Neural cell (in vitro differentiated cells): ENCODE measurements at regions not wholly inside any gene's neighbourhood (a gene's known extent, or its start where the extent isn't known, plus 50 kb on each side); places are given as distances from the start of the nearest gene placed in this dataset.

ENCODE experiments used
- H2AFZ ChIP-seq: fragments of 200-600, 300-800 bp; sonication (generic), shearing (Covaris generic); 2 replicates; pipeline ENCODE4 v1.6.0; 2014; ENCODE audit warnings: low read depth, mild to moderate bottlenecking, antibody characterized with exemption, low read length, moderate library complexity
- H3F3A ChIP-seq: fragments of 200-600 bp; shearing (Covaris generic); 2 replicates; pipeline ENCODE4 v1.6.1; 2016; ENCODE audit warnings: mild to moderate bottlenecking, moderate library complexity, mixed read lengths, antibody characterized with exemption, low read length; ENCODE audit not compliant: insufficient read depth, poor library complexity, severe bottlenecking
- H3K27ac ChIP-seq: fragments of 200-600, 300-800 bp; sonication (generic), shearing (Covaris generic); 2 replicates; pipeline ENCODE4 v1.5.1; 2014; ENCODE audit warnings: mild to moderate bottlenecking, low read length, moderate library complexity
- H3K27me3 ChIP-seq: fragments of 300-800, 200-600 bp; sonication (generic), shearing (Covaris generic); 2 replicates; pipeline ENCODE4 v1.6.0; 2014; ENCODE audit warnings: mild to moderate bottlenecking, low read depth, low read length, moderate library complexity; ENCODE audit not compliant: insufficient read depth
- H3K36me3 ChIP-seq: fragments of 300-800, 200-600 bp; sonication (generic), shearing (Covaris generic); 2 replicates; pipeline ENCODE4 v1.5.1; 2014; ENCODE audit warnings: mild to moderate bottlenecking, antibody characterized with exemption, low read length, moderate library complexity; ENCODE audit not compliant: insufficient read depth
- H3K4me2 ChIP-seq: fragments of 300-800, 200-600 bp; sonication (generic), shearing (Covaris generic); 2 replicates; pipeline ENCODE4 v1.6.0; 2014; ENCODE audit warnings: mild to moderate bottlenecking, low read length
- H3K4me3 ChIP-seq: fragments of 300-800, 200-600 bp; sonication (generic), shearing (Covaris generic); 2 replicates; pipeline ENCODE4 v1.5.1; 2014; ENCODE audit warnings: mild to moderate bottlenecking, low read length, moderate library complexity
- H3K79me2 ChIP-seq: fragments of 200-600 bp; shearing (Covaris generic); replicated peaks from 2 replicates; pipeline ENCODE4 v1.6.0; 2014; ENCODE audit warnings: mild to moderate bottlenecking, low read length, moderate library complexity; ENCODE audit not compliant: insufficient read depth
- H3K9ac ChIP-seq: fragments of 300-800, 200-600 bp; sonication (generic), shearing (Covaris generic); 2 replicates; pipeline ENCODE4 v1.6.1; 2016; ENCODE audit warnings: mild to moderate bottlenecking, low read length, mixed read lengths
- H3K9me2 ChIP-seq: fragments of 200-600 bp; shearing (Covaris generic); 2 replicates; pipeline ENCODE4 v1.6.1; 2016; ENCODE audit warnings: mild to moderate bottlenecking, low read length, mixed read lengths; ENCODE audit not compliant: insufficient read depth
- H3K9me3 ChIP-seq: fragments of 200-600, 300-800 bp; sonication (generic), shearing (Covaris generic); 2 replicates; pipeline ENCODE4 v1.6.1; 2016; ENCODE audit warnings: mild to moderate bottlenecking, mixed run types, low read length, moderate library complexity, mixed read lengths
- H4K20me1 ChIP-seq: fragments of 200-600 bp; shearing (Covaris generic); 2 replicates; pipeline ENCODE4 v1.6.1; 2016; ENCODE audit warnings: mild to moderate bottlenecking, mixed run types; ENCODE audit not compliant: insufficient read depth
- EP300 ChIP-seq: fragments of 450-650 bp; conservative IDR thresholded peaks from 2 replicates; pipeline ENCODE4 v1.6.1; 2014; ENCODE audit warnings: antibody characterized with exemption, mild to moderate bottlenecking, moderate library complexity; ENCODE audit not compliant: poor library complexity, severe bottlenecking
- EZH2 ChIP-seq: fragments of 200-600, 300-800 bp; shearing (Covaris generic), sonication (generic); IDR thresholded peaks from 2 replicates; pipeline ENCODE4 v1.6.1; 2014; ENCODE audit warnings: antibody characterized with exemption, low read length, borderline replicate concordance, mild to moderate bottlenecking; ENCODE audit not compliant: insufficient read depth, poor library complexity, severe bottlenecking
- MXI1 ChIP-seq: fragments of 450-650 bp; conservative IDR thresholded peaks from 2 replicates; pipeline ENCODE4 v1.6.1; 2014; ENCODE audit warnings: antibody characterized with exemption, mild to moderate bottlenecking; ENCODE audit not compliant: poor library complexity, severe bottlenecking
- POLR2AphosphoS5 ChIP-seq: IDR thresholded peaks from 2 replicates; pipeline ENCODE4 v1.6.1; 2012
- RAD21 ChIP-seq: fragments of 450-650 bp; conservative IDR thresholded peaks from 2 replicates; pipeline ENCODE4 v1.6.1; 2014; ENCODE audit warnings: antibody characterized with exemption, mild to moderate bottlenecking, moderate library complexity
- REST ChIP-seq: IDR thresholded peaks from 2 replicates; pipeline ENCODE4 v1.6.1; 2012; ENCODE audit warnings: borderline replicate concordance
- SMC3 ChIP-seq: fragments of 450-650 bp; conservative IDR thresholded peaks from 2 replicates; pipeline ENCODE4 v1.6.1; 2014; ENCODE audit warnings: antibody characterized with exemption, mild to moderate bottlenecking, moderate library complexity; ENCODE audit not compliant: poor library complexity
- TAF1 ChIP-seq: IDR thresholded peaks from 2 replicates; pipeline ENCODE4 v1.6.1; 2012; ENCODE audit warnings: low read depth
- TF ChIP-seq, protein P1 (sequence below): fragments of 450-650 bp; IDR thresholded peaks from 2 replicates; pipeline ENCODE4 v1.5.1; 2014; ENCODE audit warnings: antibody characterized with exemption, mild to moderate bottlenecking, moderate library complexity; ENCODE audit not compliant: poor library complexity, severe bottlenecking

DNA sequence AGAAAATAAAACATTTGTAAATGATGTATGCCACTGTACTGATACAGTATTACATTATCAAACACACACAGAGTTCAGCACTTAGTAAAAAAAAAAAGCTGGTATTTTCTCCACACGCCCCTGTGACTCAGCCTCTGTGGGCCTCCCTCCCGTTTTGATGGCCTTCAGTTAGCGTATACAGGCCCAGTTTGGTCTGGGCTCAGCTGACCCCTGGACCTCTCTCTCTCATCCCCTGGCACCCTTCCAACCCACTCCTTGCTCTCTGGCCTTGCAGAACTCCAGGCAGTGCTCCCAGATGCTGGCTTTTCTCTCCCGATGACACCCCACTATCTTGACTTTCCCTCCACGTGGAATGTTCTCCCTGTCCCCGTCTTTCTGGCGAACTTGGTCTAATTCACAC, 89.0 kb upstream of the LIMCH1 start:
- H3K4me3 ChIP-seq, result no peak overlapping the region
- H3F3A ChIP-seq, result no peaks in the 10 kb centered on the region
- H3K4me2 ChIP-seq, result no peak overlapping the region
- no peak overlapping the region for H3K9ac ChIP-seq
- no peaks in the 10 kb centered on the region for H4K20me1 ChIP-seq
- TF ChIP-seq MXI1, result no peak
- TF ChIP-seq TAF1, result no peak
- TF ChIP-seq REST, result no peak
- TF ChIP-seq, protein P1, sequence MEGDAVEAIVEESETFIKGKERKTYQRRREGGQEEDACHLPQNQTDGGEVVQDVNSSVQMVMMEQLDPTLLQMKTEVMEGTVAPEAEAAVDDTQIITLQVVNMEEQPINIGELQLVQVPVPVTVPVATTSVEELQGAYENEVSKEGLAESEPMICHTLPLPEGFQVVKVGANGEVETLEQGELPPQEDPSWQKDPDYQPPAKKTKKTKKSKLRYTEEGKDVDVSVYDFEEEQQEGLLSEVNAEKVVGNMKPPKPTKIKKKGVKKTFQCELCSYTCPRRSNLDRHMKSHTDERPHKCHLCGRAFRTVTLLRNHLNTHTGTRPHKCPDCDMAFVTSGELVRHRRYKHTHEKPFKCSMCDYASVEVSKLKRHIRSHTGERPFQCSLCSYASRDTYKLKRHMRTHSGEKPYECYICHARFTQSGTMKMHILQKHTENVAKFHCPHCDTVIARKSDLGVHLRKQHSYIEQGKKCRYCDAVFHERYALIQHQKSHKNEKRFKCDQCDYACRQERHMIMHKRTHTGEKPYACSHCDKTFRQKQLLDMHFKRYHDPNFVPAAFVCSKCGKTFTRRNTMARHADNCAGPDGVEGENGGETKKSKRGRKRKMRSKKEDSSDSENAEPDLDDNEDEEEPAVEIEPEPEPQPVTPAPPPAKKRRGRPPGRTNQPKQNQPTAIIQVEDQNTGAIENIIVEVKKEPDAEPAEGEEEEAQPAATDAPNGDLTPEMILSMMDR, result no peak
- TF ChIP-seq EP300, result no peak
- no peak for TF ChIP-seq RAD21
- TF ChIP-seq POLR2AphosphoS5, result no peak
- no peak for TF ChIP-seq EZH2
- no peak for TF ChIP-seq SMC3
- H3K27me3 ChIP-seq, result no peaks in the 10 kb centered on the region
- H3K27ac ChIP-seq, result no peak overlapping the region
- no peaks in the 10 kb centered on the region for H3K36me3 ChIP-seq
- no peaks in the 10 kb centered on the region for H3K79me2 ChIP-seq
- H2AFZ ChIP-seq, result no peak overlapping the region
- H3K9me3 ChIP-seq, result no peaks in the 10 kb centered on the region
- no peaks in the 10 kb centered on the region for H3K9me2 ChIP-seq

GRCh38 chr4:41451961-41452360, 86.0 kb upstream of the LIMCH1 start:
- Histone ChIP-seq H3K9me2 (no peaks in the 10 kb centered on the region), H3K79me2 (no peaks in the 10 kb centered on the region), H3K9ac (no peak overlapping the region), H3K4me3 (no peak overlapping the region), H2AFZ (no peak overlapping the region), H4K20me1 (no peaks in the 10 kb centered on the region), H3K36me3 (no peaks in the 10 kb centered on the region), H3K4me2 (no peak overlapping the region), H3F3A (no peaks in the 10 kb centered on the region), H3K27me3 (no peaks in the 10 kb centered on the region), H3K9me3 (no peaks in the 10 kb centered on the region), H3K27ac (no peak overlapping the region)
- TF ChIP-seq TAF1 (no peak), POLR2AphosphoS5 (no peak), MXI1 (no peak), REST (no peak), SMC3 (no peak), EP300 (no peak), EZH2 (no peak), RAD21 (no peak)
- TF ChIP-seq, protein P1, result no peak
